RWPE2 (cell line): ENCODE measurements at regions not wholly inside any gene's neighbourhood (a gene's known extent, or its start where the extent isn't known, plus 50 kb on each side); places are given as distances from the start of the nearest gene placed in this dataset.

Experiments used
- ATAC-seq: fragments of 200-7000 bp; cut with Tn5 transposase; 3 replicates; pipeline ENCODE4 v1.9.1; 2021; ENCODE audit warnings: low read depth
- DNase-seq: peaks from one replicate; pipeline ENCODE4 v3.0.0-alpha.2; 2020; ENCODE audit warnings: low spot score
- H3K27ac ChIP-seq: fragments of 450-650 bp; 2 replicates; pipeline ENCODE4 v1.5.1; 2017; ENCODE audit warnings: mild to moderate bottlenecking; ENCODE audit not compliant: poor library complexity, severe bottlenecking
- H3K27me3 ChIP-seq: fragments of 250-450 bp; sonication (Bioruptor Pico); 2 replicates; pipeline ENCODE4 v1.5.1; 2021; ENCODE audit warnings: mild to moderate bottlenecking, moderate library complexity; ENCODE audit not compliant: insufficient read depth, poor library complexity, severe bottlenecking
- H3K36me3 ChIP-seq: fragments of 250-450 bp; sonication (Bioruptor Pico); 2 replicates; pipeline ENCODE4 v1.5.1; 2020; ENCODE audit warnings: low read depth, mild to moderate bottlenecking, moderate library complexity
- H3K4me1 ChIP-seq: fragments of 250-450 bp; sonication (Bioruptor Pico); 2 replicates; pipeline ENCODE4 v1.5.1; 2021; ENCODE audit warnings: mild to moderate bottlenecking, moderate library complexity; ENCODE audit not compliant: insufficient read depth, poor library complexity, severe bottlenecking
- H3K4me3 ChIP-seq: fragments of 250-450 bp; sonication (Bioruptor Pico); 2 replicates; pipeline ENCODE4 v1.5.1; 2021; ENCODE audit warnings: mild to moderate bottlenecking, moderate library complexity; ENCODE audit not compliant: severe bottlenecking
- H3K9me3 ChIP-seq: fragments of 250-450 bp; sonication (Bioruptor Pico); 2 replicates; pipeline ENCODE4 v1.5.1; 2021; ENCODE audit warnings: mild to moderate bottlenecking, moderate library complexity; ENCODE audit not compliant: severe bottlenecking
- CTCF ChIP-seq: fragments of 450-650 bp; IDR thresholded peaks from one replicate; pipeline ENCODE4 v1.5.1; 2017; ENCODE audit warnings: mild to moderate bottlenecking, moderate library complexity; ENCODE audit not compliant: poor library complexity, severe bottlenecking

GRCh38 chr4:3860061-3860912 lies 94.1 kb downstream of the ADRA2C start:
- no peaks in the 10 kb centered on the region for H3K36me3 ChIP-seq
- TF ChIP-seq CTCF = no peak
- no peaks in the 10 kb centered on the region for H3K9me3 ChIP-seq
- ATAC-seq = no peak
- peaks cover 20% of the 10 kb centered on the region for H3K27me3 ChIP-seq
- no peaks in the 10 kb centered on the region for H3K4me1 ChIP-seq
- DNase-seq = no peak
- no peak overlapping the region for H3K4me3 ChIP-seq
- no peak overlapping the region for H3K27ac ChIP-seq

DNA sequence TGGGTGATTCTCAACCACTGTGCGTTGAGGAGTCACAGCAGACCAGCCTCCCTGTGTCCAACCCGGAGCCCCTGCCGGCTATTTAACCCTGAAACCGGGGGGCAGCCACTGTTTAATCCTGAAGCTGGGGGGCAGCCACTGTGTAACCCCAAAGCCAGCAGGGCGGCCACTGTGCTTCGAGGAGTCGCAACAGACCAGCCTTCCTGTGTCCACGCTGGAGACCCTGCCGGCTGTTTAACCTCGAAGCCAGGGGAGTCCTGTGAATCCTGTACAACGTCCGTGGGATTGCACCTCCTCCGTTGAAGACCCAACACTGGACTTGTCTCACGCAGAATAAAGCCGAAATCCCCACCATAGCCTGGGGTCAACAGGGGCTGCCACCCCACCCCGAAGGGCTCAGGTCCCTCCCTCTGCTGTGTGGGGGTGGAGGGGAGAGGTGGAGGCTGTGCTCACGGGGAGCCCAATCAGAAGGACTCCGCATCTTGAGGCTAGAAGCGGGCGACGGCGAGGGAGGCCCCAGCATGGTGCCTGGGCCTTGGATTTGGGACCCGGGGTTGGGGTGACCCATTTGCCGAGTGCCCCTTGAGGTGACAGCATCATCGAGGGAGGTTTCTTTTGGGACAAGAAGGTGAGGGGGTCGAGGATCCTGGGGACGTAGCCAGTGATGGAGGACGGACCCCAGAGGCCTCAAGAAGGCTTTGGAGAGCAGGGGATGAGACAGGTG lies 94.9 kb downstream of the ADRA2C start:
- Histone ChIP-seq H3K27ac (no peak overlapping the region), H3K4me3 (no peak overlapping the region), H3K9me3 (no peaks in the 10 kb centered on the region), H3K27me3 (peaks cover 14% of the 10 kb centered on the region), H3K4me1 (no peaks in the 10 kb centered on the region), H3K36me3 (no peaks in the 10 kb centered on the region)
- no peak for TF ChIP-seq CTCF
- no peak for DNase-seq
- ATAC-seq = no peak

DNA sequence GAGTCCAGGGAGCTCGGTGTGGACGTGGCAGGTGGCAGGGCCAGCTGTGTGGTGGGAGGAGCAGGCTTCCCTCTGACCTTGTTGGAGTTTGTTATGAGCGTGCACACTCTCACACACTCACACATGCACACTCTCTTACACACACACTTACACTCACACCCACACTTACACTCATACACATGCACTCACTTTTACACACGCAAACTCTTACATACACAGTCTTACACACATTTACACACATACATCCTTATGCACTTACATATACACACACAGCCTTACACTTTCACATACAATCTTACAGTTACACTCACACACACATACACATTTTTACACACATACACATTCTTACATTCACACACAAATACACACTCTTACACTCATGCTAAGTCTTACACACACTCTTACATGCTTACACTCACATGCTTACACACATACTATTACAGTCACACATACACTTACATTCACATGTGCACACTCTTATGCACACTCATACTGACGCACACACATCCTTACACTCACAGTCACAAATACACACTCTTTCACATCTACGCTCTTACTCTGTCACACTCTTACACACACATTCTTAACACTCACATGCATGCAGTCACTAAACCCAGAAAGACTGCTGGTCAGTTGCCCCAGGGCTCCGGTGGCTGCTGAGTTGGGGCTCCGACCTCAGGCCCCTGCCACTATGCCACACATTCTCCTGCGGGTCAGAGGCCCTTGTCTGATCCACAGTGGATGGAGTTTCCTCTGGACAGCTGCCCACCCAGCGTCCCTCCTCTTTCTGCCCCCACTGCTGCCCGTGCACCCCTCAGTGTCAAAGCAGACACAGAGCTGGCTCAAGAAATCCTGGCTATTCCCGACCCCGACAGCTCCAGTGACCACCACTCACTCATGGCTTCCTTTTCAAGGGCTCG lies 95.8 kb downstream of the ADRA2C start:
- DNase-seq = peak; percentile 33
- H3K4me3 ChIP-seq = no peak overlapping the region
- H3K4me1 ChIP-seq = no peaks in the 10 kb centered on the region
- H3K9me3 ChIP-seq = no peaks in the 10 kb centered on the region
- H3K27me3 ChIP-seq = peaks cover 14% of the 10 kb centered on the region
- no peaks in the 10 kb centered on the region for H3K36me3 ChIP-seq
- no peak overlapping the region for H3K27ac ChIP-seq
- no peak for ATAC-seq
- TF ChIP-seq CTCF = no peak

DNA sequence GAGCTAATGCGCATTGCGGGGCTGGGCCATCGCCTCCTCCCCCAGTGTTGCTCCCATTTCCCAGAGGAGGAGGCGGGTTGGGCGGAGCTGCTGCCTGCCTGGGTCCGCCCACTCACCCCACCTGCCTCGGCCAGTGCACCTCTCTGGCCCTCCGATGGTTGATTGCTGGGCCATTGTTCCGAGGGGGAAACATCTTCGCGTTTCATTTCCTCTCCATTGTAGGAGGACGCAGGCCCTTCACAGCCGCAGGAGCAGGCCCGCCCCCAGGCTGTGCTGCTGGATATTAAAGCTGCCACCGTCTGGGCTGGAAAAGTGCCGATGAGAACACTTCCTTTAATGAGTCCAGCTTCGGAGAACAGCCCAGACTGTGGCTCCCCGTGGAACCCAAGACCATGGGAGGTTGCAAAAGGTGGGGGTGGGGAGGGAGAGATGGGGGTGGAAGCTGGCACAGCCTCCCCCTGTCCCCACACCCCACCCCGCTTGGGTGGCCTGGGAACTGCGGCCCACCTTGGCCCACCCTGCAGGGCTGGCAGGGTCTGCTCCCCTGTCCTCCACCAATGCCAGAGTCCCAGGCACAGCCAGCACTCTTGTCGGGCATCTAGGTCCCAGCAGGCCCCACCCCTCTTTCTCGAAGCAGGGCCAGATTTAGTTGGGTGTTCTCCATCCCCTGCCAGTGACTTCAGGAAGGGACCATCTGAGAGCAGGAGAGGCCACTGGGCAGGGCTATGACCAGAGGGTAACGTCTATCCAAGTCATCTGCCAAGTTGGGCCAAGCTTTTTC lies 96.6 kb downstream of the ADRA2C start:
- Histone ChIP-seq H3K9me3 (no peaks in the 10 kb centered on the region), H3K27ac (no peak overlapping the region), H3K36me3 (no peaks in the 10 kb centered on the region), H3K4me3 (no peak overlapping the region), H3K4me1 (no peaks in the 10 kb centered on the region), H3K27me3 (peaks cover 14% of the 10 kb centered on the region)
- DNase-seq (no peak), ATAC-seq (no peak)
- no peak for TF ChIP-seq CTCF
